ENCODE measurements at regions not wholly inside any gene's neighbourhood (a gene's known extent, or its start where the extent isn't known, plus 50 kb on each side); places are given as distances from the start of the nearest gene placed in this dataset.
"Not testable (repeated sequence)": the region's sequence is repeated elsewhere in the genome, so short reads cannot be mapped to it uniquely, and the experiment has no call there.

DNA sequence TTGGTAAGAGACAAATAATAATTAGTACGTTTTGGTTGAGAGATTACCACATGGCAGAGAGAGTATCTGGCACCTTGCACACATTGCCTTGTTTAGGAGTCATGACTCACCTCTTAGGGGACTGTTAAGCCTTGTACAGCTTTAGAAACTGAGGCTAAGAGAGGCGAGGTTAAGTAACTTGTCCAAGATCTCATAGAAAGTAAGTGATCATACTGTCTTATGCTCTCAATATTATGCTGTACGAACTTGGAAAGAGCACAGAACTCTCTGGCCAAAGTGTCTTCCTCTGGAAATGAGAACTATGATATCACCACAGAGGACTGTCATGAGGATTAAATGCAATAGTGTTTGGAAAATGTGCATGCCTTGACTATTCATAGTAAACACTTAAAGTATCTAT, 249.0 kb downstream of the UTRN start:
- DNase-seq (ENCODE audit: low spot score): no peak

DNA sequence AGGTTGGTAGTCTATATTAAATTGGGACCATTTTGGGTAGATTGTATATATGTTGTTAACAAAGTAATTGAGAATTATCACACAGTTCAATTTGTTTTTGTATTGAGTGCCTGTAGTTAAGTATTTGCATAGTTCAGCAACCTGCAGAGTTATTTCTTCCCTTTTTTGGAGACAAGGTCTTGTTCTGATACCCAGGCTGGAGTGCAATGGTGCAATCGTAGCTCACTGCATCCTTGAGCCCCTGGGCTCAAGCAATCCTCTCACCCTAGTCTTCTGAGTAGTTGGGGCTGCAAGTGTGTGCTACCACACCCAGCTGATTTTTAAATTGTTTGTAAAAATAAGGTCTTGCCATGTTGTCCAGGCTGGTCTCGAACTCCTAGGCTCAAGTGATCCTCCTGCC, 250.5 kb downstream of the UTRN start:
- no peak for DNase-seq (ENCODE audit: low spot score)

DNA sequence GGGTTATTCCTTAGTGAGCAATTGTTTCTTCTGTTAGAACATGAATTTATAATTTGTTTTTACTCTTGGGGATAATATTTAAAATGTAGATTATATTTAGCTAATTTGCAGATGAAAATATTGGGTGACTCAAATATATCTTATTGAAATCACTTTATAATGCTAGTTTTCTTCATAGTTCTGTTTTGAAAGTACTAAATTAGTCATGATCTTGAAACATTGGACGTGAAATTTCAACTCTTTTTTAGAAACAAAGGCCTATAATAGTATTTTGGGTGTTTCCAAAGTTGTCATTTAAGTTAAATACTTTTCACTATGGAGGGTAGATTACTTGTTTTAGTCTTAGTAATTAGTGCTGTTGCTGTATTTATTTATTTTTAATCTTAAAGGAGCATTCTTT, 250.9 kb downstream of the UTRN start:
- DNase-seq (ENCODE audit: low spot score): no peak

DNA sequence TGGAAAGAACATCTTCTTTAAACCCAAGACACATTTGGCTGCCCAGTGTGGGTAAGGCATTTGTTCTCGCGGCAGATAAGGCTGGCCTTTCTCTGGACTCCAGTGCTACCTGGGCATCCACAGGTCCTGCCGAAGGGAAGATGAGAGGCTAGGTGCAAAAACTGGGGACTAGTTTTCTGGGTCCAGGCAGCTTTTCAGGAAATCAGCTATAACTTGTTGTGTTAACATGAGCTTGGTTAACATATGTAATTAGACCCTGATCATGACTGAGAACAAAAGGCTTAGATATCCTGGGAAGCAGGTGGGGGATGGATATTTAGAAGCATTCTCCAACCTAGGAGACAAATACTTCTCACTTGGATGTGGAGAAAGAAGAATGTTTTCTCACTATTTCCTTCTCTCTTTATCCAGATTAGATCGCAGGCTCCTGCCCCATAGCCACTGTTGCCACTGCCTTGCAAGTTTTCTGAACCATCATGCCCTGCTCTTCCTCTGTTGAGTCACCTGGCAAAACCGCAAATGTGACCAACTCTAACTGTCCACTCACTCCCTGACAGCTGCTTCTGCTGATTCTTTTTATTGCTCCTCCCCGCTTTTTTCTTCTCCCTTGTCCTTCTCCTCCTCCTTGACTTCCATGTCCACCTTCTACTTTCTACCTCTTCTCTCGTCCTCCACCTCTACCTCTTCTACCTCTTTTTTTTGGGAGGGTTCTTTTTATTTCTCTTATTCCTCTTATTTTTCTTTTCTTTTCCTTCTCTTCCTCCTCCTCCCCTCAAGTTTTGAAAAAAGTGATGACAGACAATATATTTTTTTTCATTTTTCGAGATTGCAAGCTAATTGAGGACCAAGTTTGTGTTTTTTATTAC, 258.1 kb downstream of the UTRN start:
- peak; percentile 76 for DNase-seq (ENCODE audit: low spot score)

DNA sequence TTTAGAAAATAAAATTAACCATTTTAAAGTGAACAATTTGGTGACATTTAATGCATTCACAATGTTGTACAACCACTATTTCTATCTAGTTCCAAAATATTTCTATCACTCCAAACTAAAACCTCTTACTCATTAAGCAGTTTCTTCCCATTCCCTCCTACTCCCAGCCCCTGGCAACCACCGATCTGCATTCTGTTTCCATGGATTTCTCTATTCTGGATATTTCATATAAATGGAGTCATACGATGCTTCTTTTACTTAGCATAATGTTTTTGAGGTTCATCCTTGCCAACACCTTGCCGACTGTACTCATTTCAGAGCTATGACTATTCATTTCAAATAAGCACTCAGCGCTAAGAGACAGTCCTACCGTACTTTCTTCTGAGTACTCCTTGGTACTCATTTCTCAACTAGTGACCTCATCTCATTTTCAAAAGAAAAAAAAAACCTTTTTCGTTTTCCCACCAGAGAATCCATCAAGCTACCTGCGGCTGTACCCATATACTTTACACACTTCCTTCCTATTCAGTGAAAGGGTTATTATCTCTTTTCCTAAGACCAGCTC, 259.2 kb downstream of the UTRN start:
- DNase-seq (ENCODE audit: low spot score): no peak

DNA sequence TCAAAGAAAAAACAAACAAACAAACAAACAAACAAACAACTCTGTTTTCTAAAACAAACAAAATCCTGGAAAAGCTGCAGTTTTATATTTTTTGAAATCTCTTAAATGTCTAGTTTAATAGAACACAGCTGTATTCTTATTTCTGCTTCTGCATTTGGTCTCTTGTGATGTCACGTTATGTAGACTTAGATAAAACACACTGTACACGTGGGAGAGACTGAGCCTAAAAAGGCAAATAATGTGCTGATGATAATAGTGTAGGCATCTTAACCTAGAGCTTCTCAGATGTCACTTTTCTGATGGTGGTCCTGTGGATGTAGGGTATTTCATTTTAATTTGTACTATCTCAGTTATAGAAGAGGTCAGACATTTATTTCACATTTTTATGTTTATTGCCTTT, 261.7 kb downstream of the UTRN start:
- DNase-seq (ENCODE audit: low spot score): no peak

DNA sequence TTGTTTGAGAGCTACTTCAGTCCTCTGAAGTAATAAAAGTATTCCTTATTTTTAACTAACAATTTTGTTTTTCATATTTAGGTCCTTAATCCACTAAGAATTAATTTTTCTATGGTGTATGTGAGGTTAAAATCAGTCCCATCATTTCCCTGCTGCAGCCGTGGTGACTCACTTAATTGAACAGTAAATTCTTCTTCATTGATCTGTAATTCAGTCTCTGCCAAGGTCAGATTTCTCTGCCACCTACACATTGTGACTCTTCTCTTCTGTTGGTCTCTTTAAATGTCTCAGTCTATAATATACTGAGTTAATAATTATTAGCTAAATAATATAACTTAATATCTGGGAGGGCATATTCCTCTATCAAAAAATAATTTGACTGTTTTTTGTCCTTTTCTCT, 262.3 kb downstream of the UTRN start:
- no peak for DNase-seq (ENCODE audit: low spot score)

DNA sequence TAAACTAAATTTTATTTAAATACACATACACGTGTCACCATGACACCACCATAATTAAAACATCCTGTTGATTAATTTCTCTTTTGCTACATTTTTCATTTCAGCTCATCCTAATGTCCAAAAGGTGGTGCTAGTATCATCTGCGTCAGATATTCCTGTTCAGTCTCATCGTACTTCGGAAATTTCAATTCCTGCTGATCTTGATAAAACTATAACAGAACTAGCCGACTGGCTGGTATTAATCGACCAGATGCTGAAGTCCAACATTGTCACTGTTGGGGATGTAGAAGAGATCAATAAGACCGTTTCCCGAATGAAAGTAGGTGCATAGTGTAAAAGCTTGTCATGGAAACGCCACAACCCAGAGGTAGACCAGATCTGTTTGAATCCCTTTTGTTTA, 263.4 kb downstream of the UTRN start:
- DNase-seq (ENCODE audit: low spot score): no peak

DNA sequence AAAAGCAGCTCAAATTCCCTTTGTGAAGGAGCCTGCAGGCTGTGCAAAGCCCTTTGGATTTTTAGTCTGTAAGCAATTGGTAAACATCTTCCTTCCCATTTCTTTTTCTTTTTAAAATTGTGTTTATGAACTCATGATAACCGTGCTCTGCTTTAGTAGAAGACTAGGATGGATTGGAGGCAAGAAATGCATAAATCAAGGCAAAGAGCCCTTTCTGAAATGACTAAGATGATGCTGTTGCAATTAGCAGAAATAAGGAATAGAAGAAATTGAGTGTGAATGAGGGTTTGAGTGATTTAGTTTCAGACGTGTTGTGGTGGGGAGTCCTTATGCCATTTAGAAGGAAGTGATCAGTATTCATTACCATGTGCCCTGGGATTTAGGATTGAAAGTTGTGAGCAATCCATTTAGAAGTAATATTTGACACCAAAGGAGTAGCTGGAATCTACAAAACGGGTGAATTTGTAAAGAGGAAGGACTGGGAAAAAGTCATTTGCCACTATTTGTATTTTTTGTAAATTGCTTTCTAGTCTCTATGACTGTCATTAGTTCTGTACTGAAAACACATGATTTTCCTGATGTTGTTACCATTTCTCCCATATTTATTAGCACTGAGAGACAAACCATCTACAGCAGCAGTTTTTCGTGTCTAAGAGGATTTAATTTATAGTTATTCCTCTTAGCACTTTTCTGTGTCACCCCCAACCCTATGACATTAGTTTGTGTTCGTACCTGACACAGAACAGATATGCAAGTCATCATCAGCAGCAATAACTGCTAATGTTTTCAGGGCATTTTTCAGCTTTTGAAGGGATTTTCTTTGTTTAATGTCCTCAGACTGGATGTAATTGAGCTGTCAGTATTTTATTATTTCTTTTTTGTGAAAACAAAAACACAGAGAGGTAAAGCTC, 265.0 kb downstream of the UTRN start:
- DNase-seq (ENCODE audit: low spot score): no peak

DNA sequence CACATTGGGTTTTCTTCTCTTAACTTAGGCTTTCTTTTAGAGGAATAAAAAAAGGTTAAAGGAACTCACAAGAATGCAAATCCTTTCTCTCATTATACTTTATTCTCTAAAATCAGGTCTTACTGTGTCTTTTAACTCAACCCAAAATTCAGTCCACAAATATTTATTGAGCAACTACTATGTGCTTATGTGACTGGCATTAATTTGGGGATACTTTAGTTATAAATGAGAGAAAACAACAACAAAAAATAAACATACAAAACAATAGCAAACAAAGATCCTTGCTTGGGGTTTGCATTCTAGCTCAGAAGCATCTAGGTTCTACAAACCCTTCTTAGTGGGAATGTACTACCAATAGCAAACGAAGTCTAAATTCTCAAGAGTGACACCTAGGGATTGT, 266.2 kb downstream of the UTRN start:
- no peak for DNase-seq (ENCODE audit: low spot score)

DNA sequence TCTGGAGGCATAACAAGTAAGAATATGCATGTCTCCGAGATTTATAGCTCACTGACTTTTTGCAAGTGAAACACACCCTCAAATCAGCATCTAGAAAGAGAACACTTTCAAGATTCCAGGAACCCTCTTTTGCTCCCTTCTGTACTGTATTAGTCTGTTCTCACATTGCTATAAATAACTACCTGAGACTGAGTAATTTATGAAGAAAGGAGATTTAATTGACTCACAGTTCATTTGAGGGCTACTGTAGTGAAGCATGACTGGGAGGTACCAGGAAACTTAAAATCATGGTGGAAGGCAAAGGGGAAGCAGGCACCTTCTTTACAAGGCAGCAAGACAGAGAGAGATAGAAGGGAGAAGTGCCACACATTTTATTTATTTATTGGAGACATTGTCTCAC, 269.9 kb downstream of the UTRN start:
- DNase-seq (ENCODE audit: low spot score): no peak

DNA sequence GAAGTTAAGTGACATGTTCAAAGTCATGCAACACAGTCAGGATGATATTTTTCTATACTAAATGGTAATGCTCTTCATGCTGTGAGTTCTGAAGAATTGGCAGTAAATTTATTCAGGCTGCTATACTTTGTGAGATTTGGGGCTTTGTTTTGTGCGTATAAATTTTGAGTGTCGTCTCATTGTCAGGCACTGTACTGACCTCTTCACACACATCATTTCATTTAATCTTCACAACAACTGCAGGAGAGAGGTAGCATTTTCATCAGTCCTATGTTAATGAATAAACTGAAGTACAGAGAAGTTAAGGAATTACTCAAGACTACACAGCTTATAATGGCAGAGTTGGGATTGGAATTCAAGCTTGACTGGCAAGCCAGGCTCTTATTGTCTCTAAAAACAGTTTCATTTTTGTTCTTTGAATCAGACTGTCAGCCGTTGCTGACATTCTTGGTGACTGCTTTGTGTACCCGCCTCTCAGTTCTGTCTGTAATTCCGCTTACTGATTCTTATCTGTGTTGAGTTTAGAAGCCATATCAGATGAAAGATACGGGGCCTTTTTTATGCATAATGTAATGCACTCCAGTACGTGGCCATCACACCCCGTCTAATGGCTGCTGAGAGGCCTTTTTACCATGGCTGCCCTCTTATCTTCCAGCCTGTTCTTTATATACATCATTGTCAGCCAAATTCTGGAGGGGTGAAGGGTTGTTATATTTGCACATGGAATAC, 274.9 kb downstream of the UTRN start:
- DNase-seq (ENCODE audit: low spot score): no peak

DNA sequence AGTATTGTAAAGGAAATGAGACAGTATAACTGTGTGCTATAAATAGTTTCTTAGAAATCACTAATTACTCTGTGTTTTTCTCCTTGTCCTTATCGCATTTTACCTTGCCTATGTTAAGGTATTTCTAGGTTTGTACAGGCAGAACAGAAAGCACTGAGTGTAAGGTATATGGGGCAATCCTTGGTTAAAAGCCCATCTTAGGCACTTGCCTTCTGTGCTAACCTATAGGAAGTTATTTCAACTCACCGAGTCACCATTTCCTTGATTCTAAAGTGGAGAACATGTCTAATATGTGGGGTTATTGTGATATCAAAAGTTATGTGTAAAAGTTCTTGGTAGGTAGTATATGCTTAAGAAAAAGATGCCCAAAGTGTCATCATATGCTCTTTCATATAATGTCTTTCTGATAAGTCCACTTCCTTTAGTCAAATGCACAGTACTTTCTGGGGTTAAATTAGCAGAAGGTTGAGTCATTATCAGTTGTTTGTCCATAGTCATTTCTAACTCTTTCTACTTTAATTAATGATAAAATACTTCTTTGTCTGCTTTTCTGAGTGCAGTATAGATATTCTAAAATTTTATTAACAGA, 276.4 kb downstream of the UTRN start:
- DNase-seq (ENCODE audit: low spot score): no peak

DNA sequence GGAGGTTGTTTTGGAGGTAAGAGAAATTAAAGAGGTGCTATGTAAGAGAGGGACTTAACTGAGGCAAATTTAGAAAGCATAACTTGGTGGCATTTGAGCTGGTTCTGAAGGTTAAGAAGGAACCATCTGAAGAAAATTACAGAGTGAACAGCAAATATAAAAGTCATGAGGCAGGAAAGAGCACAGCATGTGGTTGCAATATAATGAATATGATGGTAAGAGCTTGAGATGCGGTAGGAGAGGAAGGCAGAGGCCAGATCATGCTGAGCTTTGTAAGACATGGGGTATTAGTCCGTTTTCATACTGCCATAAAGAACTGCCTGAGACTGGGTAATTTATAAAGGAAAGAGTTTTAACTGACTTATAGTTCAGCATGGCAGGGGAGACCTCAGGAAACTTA, 279.1 kb downstream of the UTRN start:
- no peak for DNase-seq (ENCODE audit: low spot score)

DNA sequence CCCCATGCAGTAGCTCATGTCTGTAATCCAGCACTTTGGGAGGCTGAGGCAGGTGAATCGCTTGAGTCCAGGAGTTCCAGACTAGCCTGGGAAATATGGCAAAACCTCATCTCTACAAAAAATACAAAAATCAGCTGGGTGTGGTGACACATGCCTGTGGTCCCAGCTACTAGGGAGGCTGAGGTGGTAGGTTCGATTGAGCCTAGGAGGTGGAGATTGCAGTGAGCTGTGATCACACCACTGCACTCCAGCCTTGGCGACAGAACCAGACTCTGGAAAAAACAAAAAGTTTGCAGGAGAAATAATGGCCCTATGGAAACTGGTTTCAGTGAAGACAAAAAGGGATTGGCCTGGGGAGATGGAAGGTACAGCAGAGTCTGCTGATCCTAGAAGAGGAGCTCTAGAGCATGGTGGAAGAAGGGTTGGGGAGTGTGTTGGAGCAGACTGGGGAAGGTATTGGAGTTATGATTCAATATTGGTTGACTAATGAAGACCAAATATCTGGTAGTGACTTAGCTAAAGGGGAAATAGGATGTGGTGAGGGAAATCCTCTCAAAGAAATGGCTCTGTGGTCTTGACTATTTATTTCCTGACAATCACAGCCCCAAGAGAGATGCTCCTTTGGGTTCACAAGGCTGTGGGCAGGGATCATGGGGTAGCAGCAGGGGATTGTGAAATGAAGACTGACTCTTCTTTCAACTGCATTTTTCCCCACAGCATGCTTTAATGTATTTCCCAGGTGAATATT, 281.9 kb downstream of the UTRN start:
- no peak for DNase-seq (ENCODE audit: low spot score)

DNA sequence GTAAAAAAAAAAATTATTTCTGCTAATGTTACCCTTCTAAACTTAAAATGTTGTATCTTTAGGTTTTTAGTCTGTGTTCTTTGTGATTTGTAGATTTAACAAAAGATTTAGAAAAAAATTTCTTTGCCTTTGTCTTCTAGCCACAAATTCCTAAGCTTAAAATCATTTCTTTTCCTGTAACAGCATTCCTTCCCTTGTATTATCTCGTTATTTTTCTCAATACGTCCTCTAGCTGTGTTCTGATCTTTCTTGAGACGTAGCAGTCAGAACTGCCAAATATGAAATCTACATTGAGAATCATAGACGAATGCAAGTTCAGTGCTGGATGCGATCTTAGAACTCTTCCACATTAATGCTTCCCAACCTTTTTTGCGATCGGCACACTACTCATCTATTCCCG, 283.1 kb downstream of the UTRN start:
- DNase-seq (ENCODE audit: low spot score): no peak

DNA sequence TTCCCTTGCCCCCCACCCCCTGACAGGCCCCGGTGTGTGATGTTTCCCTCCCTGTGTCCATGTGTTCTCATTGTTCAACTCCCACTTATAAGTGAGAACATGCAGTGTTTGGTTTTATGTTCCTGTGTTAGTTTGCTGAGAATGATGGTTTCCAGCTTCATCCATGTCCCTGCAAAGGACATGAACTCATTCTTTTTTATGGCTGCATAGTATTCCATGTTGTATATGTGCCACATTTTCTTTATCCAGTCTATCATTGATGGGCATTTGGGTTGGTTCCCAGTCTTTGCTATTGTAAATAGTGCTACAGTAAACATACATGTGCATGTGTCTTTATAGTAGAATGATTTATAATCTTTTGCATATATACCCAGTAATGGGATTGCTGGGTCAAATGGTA, 287.4 kb downstream of the UTRN start:
- not testable (repeated sequence) for DNase-seq (ENCODE audit: low spot score)

DNA sequence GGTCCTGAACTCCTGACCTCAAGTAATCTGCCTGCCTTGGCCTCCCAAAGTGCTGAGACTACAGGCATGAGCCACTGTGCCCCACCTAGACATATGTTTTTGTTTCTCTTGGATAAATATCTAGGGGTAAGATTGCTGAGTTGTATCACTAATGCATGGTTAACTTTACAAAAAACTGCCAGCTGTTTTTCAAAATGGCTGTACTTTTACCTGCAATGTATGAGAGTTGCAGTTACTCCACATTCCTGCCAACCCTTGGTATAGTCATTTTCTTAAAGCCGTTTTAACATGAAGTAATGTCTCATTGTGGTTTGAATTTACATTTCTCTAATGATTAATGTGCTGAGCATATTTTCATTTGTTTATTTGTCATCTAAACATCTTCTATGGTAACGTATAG, 289.7 kb downstream of the UTRN start:
- no peak for DNase-seq (ENCODE audit: low spot score)

DNA sequence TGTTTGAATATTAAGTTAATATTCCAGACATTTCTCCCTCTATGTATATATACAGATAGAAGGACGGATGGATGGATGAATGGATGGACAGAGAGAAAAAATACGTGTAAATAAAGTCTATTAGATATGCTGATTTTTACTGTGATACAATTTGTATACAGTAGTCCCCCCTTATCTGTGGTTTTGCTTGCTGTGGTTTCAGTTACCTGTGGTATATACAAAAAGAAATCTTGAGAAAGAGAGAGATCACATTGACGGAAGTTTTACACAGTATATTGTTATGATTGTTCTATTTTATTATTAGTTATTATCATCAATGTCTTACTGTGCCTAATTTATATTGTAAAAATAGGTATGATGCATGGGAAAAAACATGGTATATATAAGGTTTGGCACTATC, 290.2 kb downstream of the UTRN start:
- no peak for DNase-seq (ENCODE audit: low spot score)

DNA sequence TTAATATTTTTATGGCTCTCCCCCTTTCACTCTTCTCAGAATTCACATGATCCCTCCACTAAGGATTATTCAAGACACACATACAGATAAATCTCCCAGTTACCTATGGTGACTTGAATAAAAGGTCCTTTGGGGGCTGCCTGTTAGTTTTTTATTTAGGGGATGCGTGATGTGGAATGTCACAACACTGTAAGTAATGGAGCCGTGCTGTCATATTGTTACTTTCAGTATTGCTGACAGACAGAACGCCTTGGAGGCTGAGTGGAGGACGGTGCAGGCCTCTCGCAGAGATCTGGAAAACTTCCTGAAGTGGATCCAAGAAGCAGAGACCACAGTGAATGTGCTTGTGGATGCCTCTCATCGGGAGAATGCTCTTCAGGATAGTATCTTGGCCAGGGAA, 291.7 kb downstream of the UTRN start:
- DNase-seq (ENCODE audit: low spot score): no peak
